ENCODE measurements at regions not wholly inside any gene's neighbourhood (a gene's known extent, or its start where the extent isn't known, plus 50 kb on each side); places are given as distances from the start of the nearest gene placed in this dataset.

DNA sequence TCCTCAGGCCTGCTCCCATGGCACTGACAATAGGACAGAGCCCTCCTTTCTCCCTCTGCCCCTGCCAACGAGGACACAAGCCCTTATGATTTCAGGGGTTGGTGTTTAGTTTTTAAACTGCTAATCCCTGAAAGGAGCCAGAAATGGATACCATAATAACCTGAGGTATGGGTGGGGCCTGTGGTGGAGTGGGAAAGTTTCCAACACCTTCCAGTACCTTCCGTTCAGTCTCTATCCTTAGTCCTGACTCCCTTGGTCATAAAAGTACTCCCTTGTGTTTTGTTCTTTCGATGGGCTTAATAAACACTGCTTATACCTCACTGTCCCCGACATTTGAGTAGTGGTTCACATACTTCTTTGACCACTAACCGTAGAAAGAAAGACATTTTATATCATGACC, 141.8 kb upstream of the MAGI3 start:
- H3K27ac Mint-ChIP-seq (ENCODE audit: unreplicated experiment) = no peak overlapping the region
- H3K9me3 Mint-ChIP-seq (ENCODE audit: unreplicated experiment) = no peaks in the 10 kb centered on the region
- no peak overlapping the region for H3K4me3 Mint-ChIP-seq (ENCODE audit: unreplicated experiment)
- H3K27me3 Mint-ChIP-seq (ENCODE audit: unreplicated experiment) = peaks cover 34% of the 10 kb centered on the region
- no peaks in the 10 kb centered on the region for H3K4me1 Mint-ChIP-seq (ENCODE audit: unreplicated experiment)
- DNase-seq (ENCODE audit: extremely low spot score, unreplicated experiment) = no peak
- TF ChIP-seq, protein P1, sequence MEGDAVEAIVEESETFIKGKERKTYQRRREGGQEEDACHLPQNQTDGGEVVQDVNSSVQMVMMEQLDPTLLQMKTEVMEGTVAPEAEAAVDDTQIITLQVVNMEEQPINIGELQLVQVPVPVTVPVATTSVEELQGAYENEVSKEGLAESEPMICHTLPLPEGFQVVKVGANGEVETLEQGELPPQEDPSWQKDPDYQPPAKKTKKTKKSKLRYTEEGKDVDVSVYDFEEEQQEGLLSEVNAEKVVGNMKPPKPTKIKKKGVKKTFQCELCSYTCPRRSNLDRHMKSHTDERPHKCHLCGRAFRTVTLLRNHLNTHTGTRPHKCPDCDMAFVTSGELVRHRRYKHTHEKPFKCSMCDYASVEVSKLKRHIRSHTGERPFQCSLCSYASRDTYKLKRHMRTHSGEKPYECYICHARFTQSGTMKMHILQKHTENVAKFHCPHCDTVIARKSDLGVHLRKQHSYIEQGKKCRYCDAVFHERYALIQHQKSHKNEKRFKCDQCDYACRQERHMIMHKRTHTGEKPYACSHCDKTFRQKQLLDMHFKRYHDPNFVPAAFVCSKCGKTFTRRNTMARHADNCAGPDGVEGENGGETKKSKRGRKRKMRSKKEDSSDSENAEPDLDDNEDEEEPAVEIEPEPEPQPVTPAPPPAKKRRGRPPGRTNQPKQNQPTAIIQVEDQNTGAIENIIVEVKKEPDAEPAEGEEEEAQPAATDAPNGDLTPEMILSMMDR (IDR thresholded peaks at IDR 0.05) = no peak
- H3K36me3 Mint-ChIP-seq (ENCODE audit: unreplicated experiment) = no peaks in the 10 kb centered on the region

DNA sequence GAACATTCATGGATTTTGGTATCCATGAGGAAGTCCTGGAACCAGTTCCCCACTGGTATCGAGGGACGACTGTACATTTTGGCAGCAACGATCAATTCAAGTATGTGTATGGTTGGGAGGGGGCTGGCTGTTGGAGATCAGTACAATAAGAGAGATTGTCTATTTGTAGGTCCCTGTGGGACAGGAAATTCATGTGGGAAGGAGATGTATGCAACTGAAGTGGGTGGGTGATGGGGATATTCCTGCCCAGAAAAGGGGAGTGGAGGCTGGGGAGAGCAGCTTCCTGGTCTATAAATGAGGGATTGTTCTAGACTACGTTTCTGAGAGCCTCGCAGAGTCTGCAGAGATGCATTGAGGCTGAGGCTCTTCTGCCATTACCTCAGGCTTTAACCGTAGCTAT, 140.2 kb upstream of the MAGI3 start:
- TF ChIP-seq, protein P1 (IDR thresholded peaks at IDR 0.05) = no peak
- H3K4me1 Mint-ChIP-seq (ENCODE audit: unreplicated experiment) = no peaks in the 10 kb centered on the region
- H3K9me3 Mint-ChIP-seq (ENCODE audit: unreplicated experiment) = no peaks in the 10 kb centered on the region
- no peak for DNase-seq (ENCODE audit: extremely low spot score, unreplicated experiment)
- H3K36me3 Mint-ChIP-seq (ENCODE audit: unreplicated experiment) = no peaks in the 10 kb centered on the region
- H3K4me3 Mint-ChIP-seq (ENCODE audit: unreplicated experiment) = no peak overlapping the region
- H3K27ac Mint-ChIP-seq (ENCODE audit: unreplicated experiment) = no peak overlapping the region
- H3K27me3 Mint-ChIP-seq (ENCODE audit: unreplicated experiment) = peaks cover 26% of the 10 kb centered on the region

DNA sequence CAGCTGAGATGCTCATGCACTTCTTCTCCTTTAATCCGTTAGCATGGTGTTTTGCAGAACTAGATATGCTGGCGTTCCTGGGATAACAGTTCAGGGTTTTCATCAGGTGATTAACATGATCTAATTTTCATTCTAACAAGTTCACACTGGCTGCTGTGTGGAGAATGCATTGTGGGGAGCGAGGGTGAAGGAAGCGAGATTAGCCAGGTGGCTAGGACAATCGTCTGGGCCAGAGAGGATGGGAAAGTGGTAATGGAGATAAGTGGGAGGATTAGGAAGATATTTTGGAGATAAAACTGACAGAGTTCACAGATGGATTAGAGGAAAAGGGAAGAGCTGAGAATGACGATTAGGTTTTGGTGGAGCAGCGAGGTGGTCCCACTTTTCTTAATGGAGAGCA, 138.1 kb upstream of the MAGI3 start:
- Mint-ChIP-seq H3K9me3 (ENCODE audit: unreplicated experiment) (no peaks in the 10 kb centered on the region), H3K4me3 (ENCODE audit: unreplicated experiment) (no peak overlapping the region), H3K4me1 (ENCODE audit: unreplicated experiment) (no peaks in the 10 kb centered on the region), H3K27me3 (ENCODE audit: unreplicated experiment) (peaks cover 22% of the 10 kb centered on the region), H3K27ac (ENCODE audit: unreplicated experiment) (no peak overlapping the region), H3K36me3 (ENCODE audit: unreplicated experiment) (no peaks in the 10 kb centered on the region)
- TF ChIP-seq, protein P1 (IDR thresholded peaks at IDR 0.05) = no peak
- DNase-seq (ENCODE audit: extremely low spot score, unreplicated experiment) = no peak

DNA sequence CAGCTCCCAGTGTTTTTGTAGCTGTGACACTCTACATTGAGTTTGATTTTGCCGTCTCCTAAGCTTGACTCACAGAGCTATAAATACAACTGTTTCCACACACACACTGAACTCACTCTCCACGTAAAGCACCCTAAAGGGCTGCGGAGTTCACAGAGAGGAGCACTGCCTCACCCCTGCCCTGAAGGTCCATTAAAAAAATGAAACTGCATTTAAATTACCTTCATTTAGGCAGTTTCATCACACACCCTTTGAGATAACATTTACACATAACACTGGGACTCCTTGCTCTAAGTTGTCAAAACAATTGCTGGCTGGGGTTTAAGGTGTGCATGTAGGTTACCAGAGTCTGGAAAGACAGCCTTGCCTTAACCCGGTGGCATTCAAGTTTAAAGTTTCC, 137.1 kb upstream of the MAGI3 start:
- TF ChIP-seq, protein P1 (IDR thresholded peaks at IDR 0.05) = no peak
- peaks cover 22% of the 10 kb centered on the region for H3K27me3 Mint-ChIP-seq (ENCODE audit: unreplicated experiment)
- H3K4me1 Mint-ChIP-seq (ENCODE audit: unreplicated experiment) = no peaks in the 10 kb centered on the region
- DNase-seq (ENCODE audit: extremely low spot score, unreplicated experiment) = no peak
- H3K36me3 Mint-ChIP-seq (ENCODE audit: unreplicated experiment) = no peaks in the 10 kb centered on the region
- H3K27ac Mint-ChIP-seq (ENCODE audit: unreplicated experiment) = no peak overlapping the region
- no peak overlapping the region for H3K4me3 Mint-ChIP-seq (ENCODE audit: unreplicated experiment)
- H3K9me3 Mint-ChIP-seq (ENCODE audit: unreplicated experiment) = no peaks in the 10 kb centered on the region

DNA sequence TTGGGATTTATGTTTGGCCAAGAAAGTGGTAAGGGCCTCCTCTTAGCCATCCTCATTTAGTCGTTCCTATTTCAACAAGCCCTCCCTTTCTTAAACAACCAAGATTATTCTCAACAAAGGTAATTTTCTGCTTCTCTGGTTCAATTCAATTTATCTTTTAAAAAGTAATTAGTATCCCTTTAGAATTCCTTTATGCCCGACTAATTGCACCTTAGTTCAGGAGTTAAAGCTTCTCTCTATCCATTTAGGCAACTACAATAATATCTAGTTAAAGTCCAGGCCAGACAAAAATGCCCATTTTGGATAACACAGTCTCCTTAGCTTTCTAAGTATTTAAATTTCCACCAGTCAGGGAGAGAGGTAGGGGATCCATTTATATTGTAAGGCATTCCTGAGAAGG, 136.7 kb upstream of the MAGI3 start:
- no peak for DNase-seq (ENCODE audit: extremely low spot score, unreplicated experiment)
- Mint-ChIP-seq H3K9me3 (ENCODE audit: unreplicated experiment) (no peaks in the 10 kb centered on the region), H3K4me3 (ENCODE audit: unreplicated experiment) (no peak overlapping the region), H3K27ac (ENCODE audit: unreplicated experiment) (no peak overlapping the region), H3K36me3 (ENCODE audit: unreplicated experiment) (no peaks in the 10 kb centered on the region), H3K27me3 (ENCODE audit: unreplicated experiment) (peaks cover 25% of the 10 kb centered on the region), H3K4me1 (ENCODE audit: unreplicated experiment) (no peaks in the 10 kb centered on the region)
- TF ChIP-seq, protein P1 (IDR thresholded peaks at IDR 0.05) = no peak

Measured in osteocyte (in vitro differentiated cells).